Progenitor cell of endocrine pancreas (in vitro differentiated cells): ENCODE measurements at regions not wholly inside any gene's neighbourhood (a gene's known extent, or its start where the extent isn't known, plus 50 kb on each side); places are given as distances from the start of the nearest gene placed in this dataset.

Experiments
- DNase-seq: peaks from one replicate; pipeline ENCODE4 v3.0.0; 2021; ENCODE audit warnings: low spot score; ENCODE audit not compliant: unreplicated experiment
- H3K27ac Mint-ChIP-seq: 2 replicates; pipeline ENCODE4 v1.8.0; 2021; ENCODE audit warnings: mild to moderate bottlenecking, moderate library complexity, mixed read lengths
- H3K27me3 Mint-ChIP-seq: 2 replicates; pipeline ENCODE4 v1.8.0; 2021; ENCODE audit warnings: mixed read lengths
- H3K36me3 Mint-ChIP-seq: 2 replicates; pipeline ENCODE4 v1.8.0; 2022; ENCODE audit warnings: mixed read lengths; ENCODE audit not compliant: insufficient read depth
- H3K4me1 Mint-ChIP-seq: 2 replicates; pipeline ENCODE4 v1.8.0; 2021; ENCODE audit warnings: low read depth, mixed read lengths
- H3K4me3 Mint-ChIP-seq: 2 replicates; pipeline ENCODE4 v1.8.0; 2021; ENCODE audit warnings: low read depth, mild to moderate bottlenecking, moderate library complexity, mixed read lengths
- H3K9me3 Mint-ChIP-seq: 2 replicates; pipeline ENCODE4 v1.8.0; 2021; ENCODE audit warnings: low read depth, mixed read lengths
- CTCF ChIP-seq: fragments of 200-600 bp; sonication (generic); IDR thresholded peaks from one replicate; pipeline ENCODE4 v1.5.0; 2021; ENCODE audit warnings: antibody characterized with exemption, mild to moderate bottlenecking; ENCODE audit not compliant: unreplicated experiment

- H3K9me3 Mint-ChIP-seq = no peaks in the 10 kb centered on the region
- no peak overlapping the region for H3K27ac Mint-ChIP-seq
- DNase-seq = no peak
- H3K4me1 Mint-ChIP-seq = peaks cover 2% of the 10 kb centered on the region
- no peak for TF ChIP-seq CTCF
- no peaks in the 10 kb centered on the region for H3K27me3 Mint-ChIP-seq
- H3K36me3 Mint-ChIP-seq = no peaks in the 10 kb centered on the region
- no peak overlapping the region for H3K4me3 Mint-ChIP-seq
Observed at GRCh38 chr12:58249610-58250009, 308.2 kb downstream of the ATP23 start.

- Mint-ChIP-seq H3K27me3 (no peaks in the 10 kb centered on the region), H3K4me1 (peaks cover 2% of the 10 kb centered on the region), H3K36me3 (no peaks in the 10 kb centered on the region), H3K9me3 (no peaks in the 10 kb centered on the region), H3K27ac (no peak overlapping the region), H3K4me3 (no peak overlapping the region)
- TF ChIP-seq CTCF = no peak
- no peak for DNase-seq
Observed at GRCh38 chr12:58250077-58250476, 308.7 kb downstream of the ATP23 start.

GRCh38 chr12:58252914-58253313, 311.5 kb downstream of the ATP23 start:
- H3K27me3 Mint-ChIP-seq = no peaks in the 10 kb centered on the region
- no peak overlapping the region for H3K4me3 Mint-ChIP-seq
- no peaks in the 10 kb centered on the region for H3K9me3 Mint-ChIP-seq
- H3K36me3 Mint-ChIP-seq = no peaks in the 10 kb centered on the region
- no peak for TF ChIP-seq CTCF
- no peak for DNase-seq
- peaks cover 2% of the 10 kb centered on the region for H3K4me1 Mint-ChIP-seq
- no peak overlapping the region for H3K27ac Mint-ChIP-seq

GRCh38 chr12:58253663-58254062, 312.3 kb downstream of the ATP23 start:
- no peak for TF ChIP-seq CTCF
- no peak for DNase-seq
- Mint-ChIP-seq H3K4me1 (peaks cover 2% of the 10 kb centered on the region), H3K27ac (no peak overlapping the region), H3K36me3 (no peaks in the 10 kb centered on the region), H3K27me3 (no peaks in the 10 kb centered on the region), H3K4me3 (no peak overlapping the region), H3K9me3 (no peaks in the 10 kb centered on the region)

- H3K36me3 Mint-ChIP-seq = no peaks in the 10 kb centered on the region
- no peak overlapping the region for H3K4me3 Mint-ChIP-seq
- no peak for DNase-seq
- H3K9me3 Mint-ChIP-seq = no peaks in the 10 kb centered on the region
- TF ChIP-seq CTCF = no peak
- no peaks in the 10 kb centered on the region for H3K27me3 Mint-ChIP-seq
- peaks cover 2% of the 10 kb centered on the region for H3K4me1 Mint-ChIP-seq
- no peak overlapping the region for H3K27ac Mint-ChIP-seq
Observed at GRCh38 chr12:58254463-58255100, 313.2 kb downstream of the ATP23 start.
